Activated naive CD4-positive, alpha-beta T cell treated with Interleukin-2 at 50 U/mL for 16 hours (primary cell): ENCODE measurements at regions not wholly inside any gene's neighbourhood (a gene's known extent, or its start where the extent isn't known, plus 50 kb on each side); places are given as distances from the start of the nearest gene placed in this dataset.

Experiments used
- DNase-seq: peaks from one replicate; pipeline ENCODE4 v3.0.0-alpha.2; 2020

- DNase-seq, result no peak
Observed at GRCh38 chr2:234763002-234763873, 188.6 kb upstream of the SH3BP4 start.

DNA sequence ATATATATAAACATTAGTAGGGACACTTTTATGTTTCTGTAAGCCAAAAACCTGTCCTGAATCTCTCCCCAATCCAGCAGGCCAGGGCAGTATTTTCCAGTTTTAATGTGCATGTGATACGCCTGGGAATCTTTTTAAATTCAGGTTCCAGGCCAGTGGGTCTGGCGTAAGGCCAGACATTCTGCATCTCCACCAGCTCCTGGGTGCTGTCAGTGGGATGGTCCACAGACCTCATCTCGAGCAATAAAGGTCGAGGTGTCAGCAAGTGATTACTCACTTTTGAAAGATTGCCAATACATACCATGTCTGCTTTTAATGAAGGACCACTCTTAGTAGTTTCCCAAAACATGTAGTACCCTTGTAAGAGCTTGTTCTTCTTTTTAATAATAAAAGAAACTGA, 189.9 kb upstream of the SH3BP4 start:
- DNase-seq, result no peak

GRCh38 chr2:234754126-234754525, 197.7 kb upstream of the SH3BP4 start:
- DNase-seq, result no peak

DNA sequence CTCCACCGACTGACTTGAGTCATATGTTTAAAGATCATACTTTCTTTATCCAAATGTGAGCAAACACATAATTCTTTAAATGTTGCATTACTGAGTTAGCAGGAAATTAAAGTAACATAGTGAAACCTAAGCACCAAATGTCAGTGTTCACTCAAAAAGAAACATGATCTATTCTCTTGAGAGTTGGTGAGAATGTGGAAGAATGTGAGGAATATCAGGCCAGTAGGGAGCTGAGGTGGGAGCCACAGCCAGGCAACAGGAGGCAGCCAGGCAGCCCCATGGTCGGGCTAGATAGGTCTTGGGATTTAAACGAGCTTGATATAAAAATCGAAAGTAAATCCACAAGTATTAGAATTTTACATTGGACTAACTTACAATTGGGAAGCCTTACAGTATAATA, 198.1 kb upstream of the SH3BP4 start:
- no peak for DNase-seq

DNA sequence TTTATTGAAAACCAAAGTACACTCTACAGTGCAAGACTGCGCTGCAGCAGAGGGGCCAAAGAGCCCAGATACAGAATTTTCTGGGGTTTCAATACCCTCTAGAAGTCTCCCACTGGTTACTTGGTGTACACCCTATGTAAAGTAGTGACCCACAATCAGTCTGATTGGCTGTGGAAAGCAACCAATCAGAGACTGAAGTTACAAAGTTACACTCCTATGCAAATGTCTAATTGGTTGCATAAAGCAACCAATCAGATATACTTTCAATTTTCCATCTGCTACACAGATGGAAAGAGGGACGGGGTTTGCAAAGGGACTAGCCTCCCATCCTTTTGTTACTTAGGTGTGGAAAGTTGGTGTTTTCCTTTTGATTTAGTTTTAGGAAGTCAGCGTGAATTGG, 198.9 kb upstream of the SH3BP4 start:
- DNase-seq, result no peak

GRCh38 chr2:234751275-234751973, 200.4 kb upstream of the SH3BP4 start:
- DNase-seq, result no peak

DNA sequence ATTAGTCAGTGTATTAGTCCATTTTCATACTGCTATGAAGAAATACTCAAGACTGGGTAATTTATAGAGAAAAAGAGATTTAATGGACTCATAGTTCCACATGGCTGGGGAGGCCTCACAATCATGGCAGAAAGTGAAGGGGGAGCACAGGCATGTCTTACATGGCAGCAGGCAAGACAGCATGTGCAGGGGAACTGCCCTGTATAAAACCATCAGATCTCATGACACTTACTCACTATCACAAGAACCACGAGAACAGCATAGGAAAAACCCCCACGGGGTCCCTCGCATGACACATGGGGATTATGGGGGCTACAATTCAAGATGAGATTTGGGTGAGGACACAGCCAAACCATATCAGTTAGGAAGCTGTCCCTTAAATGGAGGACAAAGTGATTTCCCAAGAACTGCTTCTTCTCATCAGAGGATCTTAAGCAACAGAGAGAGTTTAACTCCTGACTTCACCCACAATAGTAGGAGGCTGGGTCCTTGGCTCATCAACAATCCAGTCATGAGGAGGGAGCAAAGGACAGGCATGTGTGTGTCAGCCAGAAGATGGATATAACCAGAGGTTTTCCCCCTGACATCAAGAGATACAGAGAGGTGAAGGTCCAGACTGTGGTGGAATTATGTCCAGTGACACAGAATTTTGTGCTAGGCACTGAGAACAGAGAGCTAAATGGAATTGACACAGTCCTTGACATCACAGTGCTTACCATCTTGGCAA, 203.8 kb upstream of the SH3BP4 start:
- no peak for DNase-seq

- DNase-seq, result no peak
Observed at GRCh38 chr2:234747032-234747431, 204.8 kb upstream of the SH3BP4 start.

DNA sequence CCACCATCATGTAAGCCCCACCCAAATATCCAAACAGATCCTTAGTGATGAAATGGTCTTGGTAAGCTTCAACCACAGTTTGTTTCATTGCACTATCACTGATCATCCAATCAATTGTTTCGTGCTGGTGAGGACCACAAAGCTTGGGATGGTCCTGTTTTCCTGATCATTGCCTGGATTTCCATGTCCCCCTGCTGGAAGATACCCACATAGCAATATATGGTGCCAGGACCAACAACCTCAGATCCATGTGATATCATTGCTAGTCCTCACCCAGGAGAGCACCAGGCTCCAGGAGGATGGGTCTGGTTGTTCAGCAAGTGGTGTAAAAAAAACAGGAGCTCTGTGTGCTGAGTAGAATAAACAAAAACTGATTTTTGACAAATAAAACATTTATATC, 206.5 kb upstream of the SH3BP4 start:
- DNase-seq, result no peak

DNA sequence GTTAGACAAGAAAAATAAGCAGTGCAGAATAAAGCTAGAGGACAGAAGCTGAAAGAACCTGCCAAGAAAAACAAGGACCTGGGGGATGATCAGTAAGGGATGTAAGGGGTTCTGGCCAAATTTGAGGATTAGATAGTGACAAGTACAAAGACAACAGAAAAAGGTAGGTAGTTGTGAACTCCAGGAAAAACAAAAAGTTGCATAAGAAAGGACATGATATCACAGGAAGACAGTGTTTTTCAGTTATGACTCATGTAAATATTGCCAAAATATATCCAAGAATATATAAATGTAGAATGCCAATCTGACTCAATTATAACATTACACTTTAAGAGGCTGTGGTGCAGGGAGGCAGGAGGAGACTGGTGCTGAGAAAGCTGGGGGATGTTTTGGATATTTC, 209.8 kb upstream of the SH3BP4 start:
- DNase-seq, result no peak

DNA sequence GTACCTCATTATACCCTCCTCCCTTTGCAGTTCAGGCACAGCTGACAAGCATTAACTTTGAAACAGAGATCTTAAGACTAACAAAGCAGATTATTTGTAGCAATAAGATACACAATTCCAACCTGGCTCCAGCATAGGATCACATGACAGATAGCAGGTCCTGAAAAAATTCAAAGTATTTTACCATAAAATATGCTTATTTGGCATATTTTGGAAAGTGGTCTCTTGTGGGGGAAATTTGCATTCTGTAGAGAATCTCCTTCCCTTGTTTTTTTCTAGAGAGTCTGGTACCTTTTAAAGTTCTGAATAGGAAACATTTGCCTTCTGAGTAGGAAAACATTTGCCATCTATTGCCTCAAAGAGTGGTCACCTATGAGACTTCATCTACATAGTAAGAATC, 212.8 kb upstream of the SH3BP4 start:
- DNase-seq, result no peak

DNA sequence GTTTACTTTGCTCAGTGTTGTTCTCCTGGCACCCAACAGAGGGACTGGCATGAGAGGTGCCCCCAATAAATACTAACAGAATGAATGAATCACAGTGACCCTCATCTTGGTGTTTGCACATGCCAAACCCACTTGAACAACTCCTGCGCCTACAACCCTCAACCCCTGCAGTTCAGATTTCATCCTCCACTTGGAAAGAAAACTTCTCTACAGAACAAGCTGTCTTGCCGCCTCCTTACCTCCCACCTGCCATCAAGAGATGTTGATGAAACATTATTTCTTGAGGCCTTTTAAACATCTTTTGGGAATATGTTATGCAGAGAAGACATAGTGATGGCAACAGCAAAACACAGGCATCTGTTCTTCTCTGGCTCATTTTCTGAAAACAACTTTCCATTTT, 216.0 kb upstream of the SH3BP4 start:
- DNase-seq, result no peak

- DNase-seq, result no peak
Observed at GRCh38 chr2:234733795-234734600, 217.8 kb upstream of the SH3BP4 start.

DNA sequence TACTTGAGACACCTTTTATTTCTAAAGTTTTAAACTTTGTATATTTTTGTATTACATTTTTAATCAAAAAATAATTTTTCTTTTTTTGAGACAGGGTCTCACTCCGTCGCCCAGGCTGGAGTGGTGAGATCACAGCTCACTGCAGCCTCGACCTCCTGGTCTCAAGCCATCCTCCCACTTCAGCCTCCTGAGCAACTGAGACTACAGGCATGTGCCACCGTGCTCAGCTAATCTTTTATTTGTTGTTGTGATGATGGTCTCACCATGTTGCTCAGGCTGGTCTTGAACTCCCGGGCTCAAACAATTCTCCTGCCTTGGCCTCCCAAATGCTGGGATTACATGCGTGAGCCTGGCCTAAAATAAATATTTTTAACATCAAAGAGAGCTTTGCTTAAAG, 218.7 kb upstream of the SH3BP4 start:
- no peak for DNase-seq

GRCh38 chr2:234732404-234733092, 219.3 kb upstream of the SH3BP4 start:
- DNase-seq, result no peak

DNA sequence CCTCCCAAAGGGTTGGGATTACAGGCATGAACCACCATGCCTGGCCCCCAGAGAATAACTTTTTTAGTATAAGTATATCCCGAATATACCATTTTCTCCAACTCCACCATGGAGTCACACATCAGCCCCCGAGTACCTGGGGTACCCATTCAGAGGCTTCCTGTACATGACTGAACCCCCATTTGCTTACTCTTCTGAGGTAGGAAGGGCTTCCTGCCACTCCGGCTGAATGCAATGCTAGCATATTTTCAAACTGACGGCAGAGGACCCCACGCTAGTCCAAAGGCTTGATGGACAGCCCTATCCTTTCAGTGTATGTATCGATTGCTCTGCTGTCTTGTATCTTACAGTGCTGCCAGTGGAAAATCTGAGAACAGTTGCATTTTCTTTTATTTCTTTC, 220.6 kb upstream of the SH3BP4 start:
- DNase-seq, result no peak

DNA sequence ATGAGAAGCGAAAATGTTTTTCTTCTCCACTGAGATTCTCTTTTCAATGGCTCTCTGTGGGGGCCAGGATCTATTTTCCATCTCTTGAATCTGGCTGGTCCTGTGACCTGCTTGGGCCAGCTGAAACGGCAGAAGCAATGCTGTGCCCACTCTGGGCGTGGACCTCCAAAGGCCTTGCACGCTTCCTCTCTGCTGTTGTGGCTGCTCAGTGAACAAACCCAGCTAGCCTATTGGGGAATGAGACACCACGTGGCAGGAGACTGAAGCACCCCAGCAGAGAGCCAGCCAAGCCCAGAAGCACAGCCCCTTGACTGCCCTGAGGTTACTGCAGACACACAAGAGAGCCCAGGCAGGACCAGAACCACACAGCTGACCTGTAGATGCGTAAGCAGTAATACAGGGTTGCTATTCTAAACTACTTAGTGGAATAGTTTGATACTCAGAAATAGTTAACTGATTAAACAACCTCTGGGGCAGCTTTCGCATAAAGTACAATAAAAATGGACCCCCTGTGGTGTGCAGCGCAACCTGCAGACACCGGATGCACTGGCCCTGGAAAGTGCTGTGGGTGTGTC, 221.7 kb upstream of the SH3BP4 start:
- no peak for DNase-seq

- DNase-seq, result no peak
Observed at GRCh38 chr2:234725528-234726264, 226.1 kb upstream of the SH3BP4 start.

DNA sequence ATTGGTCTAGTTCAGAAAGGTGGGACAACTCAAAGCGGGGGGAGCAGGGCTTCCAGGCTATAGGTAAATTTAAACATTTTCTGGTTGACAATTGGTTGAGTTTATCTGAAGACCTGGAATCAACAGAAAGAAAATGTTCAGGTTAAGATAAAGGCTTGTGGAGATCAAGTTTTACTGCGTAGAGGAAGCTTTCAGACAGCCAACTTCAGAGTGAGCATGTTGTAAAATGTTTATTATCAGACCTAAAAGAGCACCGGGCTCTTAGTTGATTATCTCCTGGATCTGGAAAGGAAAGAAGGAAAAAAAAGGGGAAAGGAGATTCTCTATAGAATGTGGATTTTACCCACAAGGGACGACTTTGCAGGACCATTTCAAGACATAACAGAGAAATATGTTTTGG, 227.0 kb upstream of the SH3BP4 start:
- no peak for DNase-seq

DNA sequence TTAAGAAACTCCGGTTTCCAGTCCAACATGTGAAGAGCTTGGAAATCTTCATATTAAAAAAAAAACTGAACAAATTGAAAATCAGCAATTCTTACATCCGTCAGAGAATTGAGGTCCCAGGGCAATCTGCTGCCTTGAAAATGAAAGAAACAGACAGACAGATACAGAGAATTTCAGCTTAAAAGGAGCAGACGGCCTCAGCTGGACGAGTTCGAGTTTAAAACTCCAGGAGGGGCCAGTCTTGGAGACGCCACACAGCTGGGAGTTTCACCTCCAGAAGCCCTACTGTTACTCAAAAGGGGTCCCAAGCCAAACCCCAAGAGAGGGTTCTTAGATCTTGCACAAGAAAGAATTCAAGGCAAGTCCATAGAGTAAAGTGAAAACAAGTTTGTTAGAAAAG, 226.5 kb upstream of the ARL4C start:
- no peak for DNase-seq

DNA sequence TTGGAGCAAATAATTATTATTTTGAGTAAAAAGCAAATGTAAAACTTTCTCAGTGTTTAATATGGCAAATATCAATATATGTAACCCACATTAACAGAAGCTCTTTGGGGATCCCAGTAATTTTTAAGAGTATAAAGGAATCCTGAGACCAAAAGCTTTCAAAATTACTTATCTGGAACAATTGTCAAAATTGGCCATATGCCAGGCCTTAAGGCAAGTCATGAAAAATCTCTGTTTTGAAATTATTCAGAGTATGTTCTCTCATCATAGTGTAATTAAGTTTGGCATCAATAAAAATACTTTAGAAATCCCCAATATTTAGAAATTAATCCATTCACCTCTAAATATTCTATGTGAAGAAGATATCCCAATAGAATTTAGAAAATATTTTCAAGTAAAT, 225.3 kb upstream of the ARL4C start:
- no peak for DNase-seq
